HepG2 (cell line): ENCODE measurements at regions not wholly inside any gene's neighbourhood (a gene's known extent, or its start where the extent isn't known, plus 50 kb on each side); places are given as distances from the start of the nearest gene placed in this dataset.

Experiments used
- ATAC-seq: fragments of 200-7000 bp; cut with Tn5 transposase; 3 replicates; pipeline ENCODE4 v1.9.1; 2020; ENCODE audit warnings: mild to moderate bottlenecking, moderate library complexity
- BruUV-seq: library from RNA; stranded (reverse); fragments of 400-500 nt; replicated peaks from 2 replicates; lab custom pipeline; 2021; lab: Mats Ljungman, UMichigan
- CTCF ChIA-PET: fragments of 300-600 bp; formaldehyde crosslinking; extraction: SDS; loops from one replicate; lab custom pipeline; 2021; ENCODE audit warnings: low total read pairs, inconsistent platforms, low intra/inter-chr PET ratio; lab: Yijun Ruan, JAX
- POLR2A ChIA-PET: fragments of 350-600 bp; sonication (Branson Sonifier 250); formaldehyde crosslinking; loops from one replicate; lab custom pipeline; 2020; ENCODE audit warnings: antibody characterized with exemption, inconsistent platforms; lab: Yijun Ruan, JAX
- DNase-seq: peaks from one replicate; pipeline ENCODE4 v3.0.0-alpha.2; 2015; ENCODE audit warnings: low spot score
- FAIRE-seq: peaks from 3 replicates; lab custom pipeline; 2011; peaks lifted over from hg19 to GRCh38; lab: Jason Lieb, UNC
- H2AFZ ChIP-seq: one replicate; pipeline ENCODE4 v1.6.1; 2011; ENCODE audit warnings: low read length, inconsistent platforms
- H3K27ac ChIP-seq: fragments of 300-600 bp; 3 replicates; pipeline ENCODE4 v1.8.0; 2011; ENCODE audit warnings: mixed run types, mild to moderate bottlenecking, mixed read lengths, low read length, inconsistent platforms; ENCODE audit not compliant: insufficient read depth; ENCODE audit errors: extremely low read length
- H3K27me3 ChIP-seq, 2 experiments: fragments of 200-600 bp in 1 of 2; 2 replicates in 1 of 2; 3 replicates in 1 of 2; pipeline versions ENCODE4 v1.6.0 to v1.8.0; 2011; ENCODE audit warnings: low read length in 2 of 2, mild to moderate bottlenecking in 2 of 2, moderate library complexity in 2 of 2, inconsistent platforms in 1 of 2; ENCODE audit not compliant: insufficient read depth in 2 of 2, control insufficient read depth in 1 of 2
- H3K36me3 ChIP-seq, 2 experiments: fragments of 200-600 bp in 1 of 2; replicated peaks in 1 of 2; 2 replicates in 1 of 2; 3 replicates in 1 of 2; pipeline versions ENCODE4 v1.5.1 to v1.8.0; 2011; ENCODE audit warnings: low read length in 2 of 2, inconsistent platforms in 1 of 2; ENCODE audit not compliant: insufficient read depth in 2 of 2, control insufficient read depth in 1 of 2
- H3K4me1 ChIP-seq: 2 replicates; pipeline ENCODE4 v1.5.1; 2012; ENCODE audit warnings: low read length, inconsistent platforms; ENCODE audit not compliant: insufficient read depth
- H3K4me2 ChIP-seq: 2 replicates; pipeline ENCODE4 v1.6.0; 2011; ENCODE audit warnings: low read depth, low read length, inconsistent platforms
- H3K4me3 ChIP-seq, 3 experiments: fragments of 200-600 bp in 1 of 3; sonication (generic), shearing (Covaris generic) in 1 of 3; replicated peaks in 1 of 3; 2 replicates each; pipeline ENCODE4 v1.5.1; 2011 to 2016; ENCODE audit warnings: low read length in 3 of 3, inconsistent platforms in 2 of 3, low read depth in 2 of 3, mild to moderate bottlenecking in 2 of 3, control low read depth in 1 of 3, mixed read lengths in 1 of 3; ENCODE audit not compliant: insufficient read depth in 1 of 3
- H3K79me2 ChIP-seq: one replicate; pipeline ENCODE4 v1.6.1; 2011; ENCODE audit warnings: low read length, inconsistent platforms; ENCODE audit not compliant: insufficient read depth
- H3K9ac ChIP-seq: 2 replicates; pipeline ENCODE4 v1.6.0; 2011; ENCODE audit warnings: mild to moderate bottlenecking, low read depth, low read length, inconsistent platforms; ENCODE audit not compliant: insufficient read depth
- H3K9me3 ChIP-seq: 2 replicates; pipeline ENCODE4 v1.5.1; 2012; ENCODE audit warnings: mild to moderate bottlenecking, low read length
- H4K20me1 ChIP-seq: 2 replicates; pipeline ENCODE4 v1.6.0; 2011; ENCODE audit warnings: inconsistent platforms, mild to moderate bottlenecking, low read length, moderate library complexity; ENCODE audit not compliant: insufficient read depth
- AGO2 ChIP-seq: fragments of 200-400 bp; formaldehyde crosslinking; optimal IDR thresholded peaks from 2 replicates; pipeline ENCODE3; 2017; ENCODE audit warnings: mild to moderate bottlenecking, low read depth, low read length, moderate library complexity
- KMT2A ChIP-seq: sonication (generic); formaldehyde crosslinking; IDR thresholded peaks from 2 replicates; pipeline ENCODE4 v1.4.0; 2020; ENCODE audit warnings: missing genetic modification reagents
- PTBP1 ChIP-seq: fragments of 200-400 bp; formaldehyde crosslinking; IDR thresholded peaks from 2 replicates; pipeline ENCODE4 v1.6.1; 2018; ENCODE audit warnings: low read length, low read depth; ENCODE audit not compliant: poor library complexity, severe bottlenecking
- SATB2 ChIP-seq: sonication (generic); formaldehyde crosslinking; IDR thresholded peaks from 2 replicates; pipeline ENCODE4 v1.5.0; 2020; ENCODE audit warnings: missing genetic modification reagents
- SNAI1 ChIP-seq: sonication (generic); formaldehyde crosslinking; IDR thresholded peaks from 2 replicates; pipeline ENCODE4 v1.5.0; 2020; ENCODE audit warnings: mild to moderate bottlenecking, missing genetic modification reagents, borderline replicate concordance
- TCF7 ChIP-seq: sonication (generic); IDR thresholded peaks from 2 replicates; pipeline ENCODE4 v1.6.1; 2016; ENCODE audit warnings: antibody characterized with exemption, low read depth
- THYN1 ChIP-seq: sonication (generic); formaldehyde crosslinking; IDR thresholded peaks from 2 replicates; pipeline ENCODE4 v1.8.1; 2023; ENCODE audit warnings: low read depth, mild to moderate bottlenecking, moderate library complexity, missing genetic modification reagents, borderline replicate concordance
- ZC3H13 ChIP-seq: sonication (generic); formaldehyde crosslinking; IDR thresholded peaks from 2 replicates; pipeline ENCODE4 v1.8.1; 2023; ENCODE audit warnings: mild to moderate bottlenecking, missing genetic modification reagents, moderate library complexity
- ZNF326 ChIP-seq: sonication (generic); formaldehyde crosslinking; IDR thresholded peaks from 2 replicates; pipeline ENCODE4 v1.4.0; 2020; ENCODE audit warnings: missing genetic modification reagents, borderline replicate concordance
- ZNF484 ChIP-seq: sonication (generic); formaldehyde crosslinking; IDR thresholded peaks from 2 replicates; pipeline ENCODE4 v1.5.1; 2020; ENCODE audit warnings: mild to moderate bottlenecking, low read depth, missing genetic modification reagents, borderline replicate concordance
- ZNF652 ChIP-seq: IDR thresholded peaks from 2 replicates; pipeline ENCODE4 v1.6.1; 2016; ENCODE audit warnings: low read depth, borderline replicate concordance
- ZNF782 ChIP-seq: sonication (generic); formaldehyde crosslinking; IDR thresholded peaks from 2 replicates; pipeline ENCODE4 v1.4.0; 2020; ENCODE audit warnings: missing genetic modification reagents, mild to moderate bottlenecking, borderline replicate concordance
- WGBS: methylation state at CpG from one replicate; pipeline ENCODE4 v1.1.6; 2017; ENCODE audit warnings: low lambda C conversion rate; 5-methylcytosine and 5-hydroxymethylcytosine counted together
- in situ Hi-C: cut with HindIII; loops from 2 replicates; pipeline ENCODE4 v1.10.0; 2017; ENCODE audit warnings: low pct_unique_long_range_greater_than_20kb; ENCODE audit not compliant: extremely low pct_ligation_motif_present
- intact Hi-C: fragments of 100-400 bp; cut with micrococcal nuclease; formaldehyde crosslinking; loops from one replicate; pipeline ENCODE4 v1.10.0; 2022; ENCODE audit not compliant: unreplicated experiment
- TF ChIP-seq, protein P1 (sequence below), 2 experiments: sonication (generic) in 1 of 2; formaldehyde crosslinking in 1 of 2; IDR thresholded peaks; 2 replicates each; pipeline versions ENCODE4 v1.5.1 to v1.6.1; 2011 to 2020; ENCODE audit warnings: borderline replicate concordance in 1 of 2, low read depth in 1 of 2, low read length in 1 of 2, mild to moderate bottlenecking in 1 of 2, missing genetic modification reagents in 1 of 2, moderate library complexity in 1 of 2
- TF ChIP-seq, protein P2 (sequence below): sonication (generic); formaldehyde crosslinking; IDR thresholded peaks from 2 replicates; pipeline ENCODE4 v1.5.0; 2020; ENCODE audit warnings: mild to moderate bottlenecking, missing genetic modification reagents
- TF ChIP-seq, protein P3 (sequence below): sonication (generic); formaldehyde crosslinking; IDR thresholded peaks from 2 replicates; pipeline ENCODE4 v1.5.0; 2020; ENCODE audit warnings: missing genetic modification reagents
- TF ChIP-seq, protein P4 (sequence below): sonication (generic); formaldehyde crosslinking; IDR thresholded peaks from 2 replicates; pipeline ENCODE4 v1.4.0; 2020; ENCODE audit warnings: missing genetic modification reagents
- TF ChIP-seq, protein P5 (sequence below): fragments of 450-650 bp; IDR thresholded peaks from 2 replicates; pipeline ENCODE4 v1.6.1; 2017

DNA sequence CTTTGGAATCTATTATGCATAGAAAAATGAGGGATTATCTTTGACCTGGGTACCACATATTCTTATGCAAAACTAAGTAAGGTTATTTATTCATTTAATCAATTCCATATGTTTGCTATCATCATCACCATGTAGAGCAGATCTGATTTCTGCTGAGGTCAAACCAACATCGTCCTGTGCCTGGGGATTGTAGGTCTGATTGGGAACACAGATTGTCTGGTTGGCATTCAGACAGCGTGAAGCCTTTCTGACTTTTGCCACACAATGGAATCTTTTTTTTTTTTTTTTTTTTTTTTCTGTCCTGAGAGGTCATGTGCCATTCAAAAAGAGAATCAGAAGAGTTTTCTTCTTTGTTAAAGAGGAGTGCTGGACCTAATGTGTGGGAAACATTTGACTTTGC lies 142.9 kb downstream of the RAB11FIP2 start:
- Histone ChIP-seq H2AFZ (no peak overlapping the region), H3K27me3 (peaks cover 2 to 21% of the 10 kb centered on the region in 2 experiments; a peak in 3 of 5 replicates), H3K4me3 (no peak overlapping the region), H3K79me2 (no peaks in the 10 kb centered on the region), H3K9me3 (no peaks in the 10 kb centered on the region), H3K27ac (no peak overlapping the region), H3K9ac (no peak overlapping the region), H4K20me1 (no peaks in the 10 kb centered on the region), H3K36me3 (no peaks in the 10 kb centered on the region), H3K4me2 (no peak overlapping the region), H3K4me1 (no peaks in the 10 kb centered on the region)
- BruUV-seq = no TSS peak
- FAIRE-seq (no peak), ATAC-seq (no peak), DNase-seq (no peak)
- intact Hi-C loops (no loop called here), in situ Hi-C loops (no loop called here)
- ChIA-PET POLR2A (no interaction called here), CTCF (no interaction called here)
- WGBS = 2% methylated on average over 2 of the region's 2 CpGs
- TF ChIP-seq KMT2A = no peak
- TF ChIP-seq TCF7 = no peak
- no peak for TF ChIP-seq ZNF326
- TF ChIP-seq, protein P1, sequence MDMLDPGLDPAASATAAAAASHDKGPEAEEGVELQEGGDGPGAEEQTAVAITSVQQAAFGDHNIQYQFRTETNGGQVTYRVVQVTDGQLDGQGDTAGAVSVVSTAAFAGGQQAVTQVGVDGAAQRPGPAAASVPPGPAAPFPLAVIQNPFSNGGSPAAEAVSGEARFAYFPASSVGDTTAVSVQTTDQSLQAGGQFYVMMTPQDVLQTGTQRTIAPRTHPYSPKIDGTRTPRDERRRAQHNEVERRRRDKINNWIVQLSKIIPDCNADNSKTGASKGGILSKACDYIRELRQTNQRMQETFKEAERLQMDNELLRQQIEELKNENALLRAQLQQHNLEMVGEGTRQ (IDR thresholded peaks at IDR 0.05; ENCODE audit: low read depth, low read length) = no peak
- TF ChIP-seq, protein P1 (CRISPR knock-in tag; IDR thresholded peaks at IDR 0.05; ENCODE audit: borderline replicate concordance) = no peak
- no peak for TF ChIP-seq SATB2 (CRISPR knock-in tag)
- TF ChIP-seq, protein P2, sequence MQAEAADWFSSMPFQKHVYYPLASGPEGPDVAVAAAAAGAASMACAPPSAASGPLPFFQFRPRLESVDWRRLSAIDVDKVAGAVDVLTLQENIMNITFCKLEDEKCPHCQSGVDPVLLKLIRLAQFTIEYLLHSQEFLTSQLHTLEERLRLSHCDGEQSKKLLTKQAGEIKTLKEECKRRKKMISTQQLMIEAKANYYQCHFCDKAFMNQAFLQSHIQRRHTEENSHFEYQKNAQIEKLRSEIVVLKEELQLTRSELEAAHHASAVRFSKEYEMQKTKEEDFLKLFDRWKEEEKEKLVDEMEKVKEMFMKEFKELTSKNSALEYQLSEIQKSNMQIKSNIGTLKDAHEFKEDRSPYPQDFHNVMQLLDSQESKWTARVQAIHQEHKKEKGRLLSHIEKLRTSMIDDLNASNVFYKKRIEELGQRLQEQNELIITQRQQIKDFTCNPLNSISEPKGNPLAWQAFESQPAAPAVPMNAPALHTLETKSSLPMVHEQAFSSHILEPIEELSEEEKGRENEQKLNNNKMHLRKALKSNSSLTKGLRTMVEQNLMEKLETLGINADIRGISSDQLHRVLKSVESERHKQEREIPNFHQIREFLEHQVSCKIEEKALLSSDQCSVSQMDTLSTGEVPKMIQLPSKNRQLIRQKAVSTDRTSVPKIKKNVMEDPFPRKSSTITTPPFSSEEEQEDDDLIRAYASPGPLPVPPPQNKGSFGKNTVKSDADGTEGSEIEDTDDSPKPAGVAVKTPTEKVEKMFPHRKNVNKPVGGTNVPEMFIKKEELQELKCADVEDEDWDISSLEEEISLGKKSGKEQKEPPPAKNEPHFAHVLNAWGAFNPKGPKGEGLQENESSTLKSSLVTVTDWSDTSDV (CRISPR knock-in tag) = no peak
- TF ChIP-seq, protein P3, sequence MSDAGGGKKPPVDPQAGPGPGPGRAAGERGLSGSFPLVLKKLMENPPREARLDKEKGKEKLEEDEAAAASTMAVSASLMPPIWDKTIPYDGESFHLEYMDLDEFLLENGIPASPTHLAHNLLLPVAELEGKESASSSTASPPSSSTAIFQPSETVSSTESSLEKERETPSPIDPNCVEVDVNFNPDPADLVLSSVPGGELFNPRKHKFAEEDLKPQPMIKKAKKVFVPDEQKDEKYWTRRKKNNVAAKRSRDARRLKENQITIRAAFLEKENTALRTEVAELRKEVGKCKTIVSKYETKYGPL (CRISPR knock-in tag) = no peak
- TF ChIP-seq AGO2 = no peak
- no peak for TF ChIP-seq PTBP1
- no peak for TF ChIP-seq ZC3H13 (CRISPR knock-in tag)
- TF ChIP-seq THYN1 (CRISPR knock-in tag) = no peak
- TF ChIP-seq SNAI1 (CRISPR knock-in tag) = no peak
- TF ChIP-seq ZNF484 (CRISPR knock-in tag) = no peak
- TF ChIP-seq, protein P4, sequence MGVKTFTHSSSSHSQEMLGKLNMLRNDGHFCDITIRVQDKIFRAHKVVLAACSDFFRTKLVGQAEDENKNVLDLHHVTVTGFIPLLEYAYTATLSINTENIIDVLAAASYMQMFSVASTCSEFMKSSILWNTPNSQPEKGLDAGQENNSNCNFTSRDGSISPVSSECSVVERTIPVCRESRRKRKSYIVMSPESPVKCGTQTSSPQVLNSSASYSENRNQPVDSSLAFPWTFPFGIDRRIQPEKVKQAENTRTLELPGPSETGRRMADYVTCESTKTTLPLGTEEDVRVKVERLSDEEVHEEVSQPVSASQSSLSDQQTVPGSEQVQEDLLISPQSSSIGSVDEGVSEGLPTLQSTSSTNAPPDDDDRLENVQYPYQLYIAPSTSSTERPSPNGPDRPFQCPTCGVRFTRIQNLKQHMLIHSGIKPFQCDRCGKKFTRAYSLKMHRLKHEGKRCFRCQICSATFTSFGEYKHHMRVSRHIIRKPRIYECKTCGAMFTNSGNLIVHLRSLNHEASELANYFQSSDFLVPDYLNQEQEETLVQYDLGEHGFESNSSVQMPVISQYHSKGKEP (CRISPR knock-in tag) = no peak
- no peak for TF ChIP-seq ZNF782 (CRISPR knock-in tag)
- no peak for TF ChIP-seq ZNF652 (CRISPR knock-in tag)
- TF ChIP-seq, protein P5, sequence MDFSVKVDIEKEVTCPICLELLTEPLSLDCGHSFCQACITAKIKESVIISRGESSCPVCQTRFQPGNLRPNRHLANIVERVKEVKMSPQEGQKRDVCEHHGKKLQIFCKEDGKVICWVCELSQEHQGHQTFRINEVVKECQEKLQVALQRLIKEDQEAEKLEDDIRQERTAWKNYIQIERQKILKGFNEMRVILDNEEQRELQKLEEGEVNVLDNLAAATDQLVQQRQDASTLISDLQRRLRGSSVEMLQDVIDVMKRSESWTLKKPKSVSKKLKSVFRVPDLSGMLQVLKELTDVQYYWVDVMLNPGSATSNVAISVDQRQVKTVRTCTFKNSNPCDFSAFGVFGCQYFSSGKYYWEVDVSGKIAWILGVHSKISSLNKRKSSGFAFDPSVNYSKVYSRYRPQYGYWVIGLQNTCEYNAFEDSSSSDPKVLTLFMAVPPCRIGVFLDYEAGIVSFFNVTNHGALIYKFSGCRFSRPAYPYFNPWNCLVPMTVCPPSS = no peak
